ENCODE measurements at regions not wholly inside any gene's neighbourhood (a gene's known extent, or its start where the extent isn't known, plus 50 kb on each side); places are given as distances from the start of the nearest gene placed in this dataset.

DNA sequence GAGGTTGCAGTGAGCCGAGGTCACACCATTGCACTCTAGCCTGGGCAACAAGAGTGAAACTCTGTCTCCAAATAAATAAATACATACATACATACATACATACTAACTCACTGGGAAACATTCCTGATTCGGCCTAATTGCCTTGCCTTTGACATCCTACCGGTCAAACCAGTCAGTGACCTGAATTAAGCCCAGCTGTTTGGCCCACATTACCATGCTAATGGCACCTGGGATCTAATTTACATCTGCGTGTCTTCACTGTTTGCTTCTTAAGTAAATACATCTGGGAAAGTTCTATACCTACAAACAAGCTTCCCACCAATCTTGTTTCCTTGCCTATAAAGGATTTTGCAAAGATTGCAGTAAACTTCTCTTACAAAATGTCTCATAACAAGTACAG is 230.2 kb upstream of the ZC3H15 start:
- Histone ChIP-seq H3K9me3 (ENCODE audit: low read length) (no peaks in the 10 kb centered on the region), H3K4me1 (ENCODE audit: insufficient read depth, low read length) (peaks cover 2% of the 10 kb centered on the region), H2AFZ (ENCODE audit: low read depth, low read length) (no peak overlapping the region), H3K36me3 (ENCODE audit: insufficient read depth, low read length) (no peaks in the 10 kb centered on the region), H3K27me3 (ENCODE audit: insufficient read depth, low read length) (no peaks in the 10 kb centered on the region), H3K4me3 (ENCODE audit: low read length) (no peak overlapping the region)

DNA sequence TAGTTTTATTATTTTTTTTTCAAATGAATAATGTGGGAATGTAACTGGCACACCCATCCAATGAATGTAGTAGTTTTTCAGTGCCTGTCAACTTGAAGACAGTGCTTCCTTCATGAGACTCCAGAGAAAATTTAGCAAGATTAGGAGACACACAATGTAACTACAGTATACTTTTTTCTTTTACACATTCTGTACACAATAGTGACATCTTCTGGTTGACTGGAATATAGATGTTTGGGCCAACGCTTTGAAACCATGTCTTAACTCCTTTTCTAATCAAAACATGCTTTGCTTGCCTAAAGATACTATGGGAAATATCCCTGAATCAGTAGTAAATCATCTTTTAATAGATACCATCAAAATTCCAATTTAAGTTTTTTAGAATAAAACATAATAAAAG is 229.5 kb upstream of the ZC3H15 start:
- H3K36me3 ChIP-seq (ENCODE audit: insufficient read depth, low read length) = no peaks in the 10 kb centered on the region
- peaks cover 2% of the 10 kb centered on the region for H3K4me1 ChIP-seq (ENCODE audit: insufficient read depth, low read length)
- H3K9me3 ChIP-seq (ENCODE audit: low read length) = no peaks in the 10 kb centered on the region
- no peak overlapping the region for H2AFZ ChIP-seq (ENCODE audit: low read depth, low read length)
- H3K4me3 ChIP-seq (ENCODE audit: low read length) = no peak overlapping the region
- no peaks in the 10 kb centered on the region for H3K27me3 ChIP-seq (ENCODE audit: insufficient read depth, low read length)

DNA sequence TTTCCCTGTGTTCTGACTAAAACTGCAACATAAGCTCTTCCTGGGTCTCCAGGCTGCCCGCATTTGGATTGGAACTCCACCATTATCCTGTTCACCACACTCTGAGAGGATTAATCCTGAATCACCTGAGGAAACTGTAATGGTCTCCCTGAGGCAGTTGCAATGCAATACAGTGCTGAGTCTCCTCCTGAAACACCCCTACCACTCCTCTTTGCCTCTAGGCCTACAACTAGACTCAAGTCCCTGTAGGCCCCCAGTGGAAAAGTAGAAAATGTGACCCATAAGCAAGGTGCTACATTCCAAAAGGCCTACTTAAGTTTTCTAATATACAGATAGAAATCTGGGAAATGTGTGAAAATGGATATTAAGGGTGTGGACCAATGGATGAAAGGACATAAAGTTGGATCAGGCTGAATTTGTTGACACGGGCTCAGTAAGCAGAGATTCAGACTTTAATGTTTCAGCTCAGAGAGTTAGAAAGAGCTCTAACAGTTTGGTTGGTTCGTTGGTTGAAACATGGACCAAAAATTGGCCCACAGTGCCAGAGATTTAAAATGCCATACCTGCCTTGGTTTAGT is 222.3 kb upstream of the ZC3H15 start:
- Histone ChIP-seq H3K4me1 (ENCODE audit: insufficient read depth, low read length) (no peaks in the 10 kb centered on the region), H3K9me3 (ENCODE audit: low read length) (peaks cover 3% of the 10 kb centered on the region), H2AFZ (ENCODE audit: low read depth, low read length) (no peak overlapping the region), H3K27me3 (ENCODE audit: insufficient read depth, low read length) (no peaks in the 10 kb centered on the region), H3K4me3 (ENCODE audit: low read length) (no peak overlapping the region), H3K36me3 (ENCODE audit: insufficient read depth, low read length) (no peaks in the 10 kb centered on the region)

DNA sequence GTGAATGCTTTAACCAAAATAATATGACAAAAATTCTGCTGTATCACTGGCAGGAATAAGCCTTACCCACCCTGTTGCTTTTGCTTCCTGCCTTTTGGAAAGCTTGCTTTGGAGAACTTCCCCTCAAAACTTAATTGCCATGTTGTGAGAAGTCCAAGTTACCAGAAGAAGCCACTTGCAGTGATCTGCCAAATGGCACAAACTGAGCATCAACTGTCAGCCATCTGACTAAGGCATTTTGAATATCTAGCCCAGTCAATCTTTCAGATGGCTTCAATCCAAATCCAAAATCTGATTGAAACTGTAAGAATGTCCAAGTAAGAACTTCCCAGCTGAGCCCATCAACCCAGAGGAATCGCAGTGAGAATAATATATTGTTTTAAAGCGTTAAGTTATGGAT is 216.5 kb upstream of the ZC3H15 start:
- Histone ChIP-seq H3K36me3 (ENCODE audit: insufficient read depth, low read length) (no peaks in the 10 kb centered on the region), H2AFZ (ENCODE audit: low read depth, low read length) (no peak overlapping the region), H3K4me3 (ENCODE audit: low read length) (no peak overlapping the region), H3K27me3 (ENCODE audit: insufficient read depth, low read length) (no peaks in the 10 kb centered on the region), H3K4me1 (ENCODE audit: insufficient read depth, low read length) (no peaks in the 10 kb centered on the region), H3K9me3 (ENCODE audit: low read length) (peaks cover 3% of the 10 kb centered on the region)

DNA sequence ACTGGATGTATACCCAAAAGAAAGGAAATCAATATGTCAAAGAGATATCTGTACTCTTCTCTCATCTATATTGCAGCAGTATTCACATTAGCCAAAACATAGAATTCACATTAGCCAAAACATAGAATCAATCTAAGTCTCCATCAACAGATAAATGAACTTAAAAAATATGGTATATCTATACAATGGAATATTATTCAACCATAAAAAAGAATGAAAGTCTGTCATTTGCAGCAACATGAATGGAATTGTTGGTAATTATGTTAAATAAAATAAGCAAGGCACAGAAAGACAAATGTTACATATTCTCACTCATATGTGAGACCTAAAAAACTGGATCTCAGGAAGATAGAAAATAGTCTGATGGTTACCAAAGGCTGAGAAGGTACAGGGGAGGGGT is 212.1 kb upstream of the ZC3H15 start:
- Histone ChIP-seq H3K27me3 (ENCODE audit: insufficient read depth, low read length) (no peaks in the 10 kb centered on the region), H3K36me3 (ENCODE audit: insufficient read depth, low read length) (no peaks in the 10 kb centered on the region), H3K4me3 (ENCODE audit: low read length) (no peak overlapping the region), H2AFZ (ENCODE audit: low read depth, low read length) (no peak overlapping the region), H3K4me1 (ENCODE audit: insufficient read depth, low read length) (no peaks in the 10 kb centered on the region), H3K9me3 (ENCODE audit: low read length) (no peaks in the 10 kb centered on the region)

DNA sequence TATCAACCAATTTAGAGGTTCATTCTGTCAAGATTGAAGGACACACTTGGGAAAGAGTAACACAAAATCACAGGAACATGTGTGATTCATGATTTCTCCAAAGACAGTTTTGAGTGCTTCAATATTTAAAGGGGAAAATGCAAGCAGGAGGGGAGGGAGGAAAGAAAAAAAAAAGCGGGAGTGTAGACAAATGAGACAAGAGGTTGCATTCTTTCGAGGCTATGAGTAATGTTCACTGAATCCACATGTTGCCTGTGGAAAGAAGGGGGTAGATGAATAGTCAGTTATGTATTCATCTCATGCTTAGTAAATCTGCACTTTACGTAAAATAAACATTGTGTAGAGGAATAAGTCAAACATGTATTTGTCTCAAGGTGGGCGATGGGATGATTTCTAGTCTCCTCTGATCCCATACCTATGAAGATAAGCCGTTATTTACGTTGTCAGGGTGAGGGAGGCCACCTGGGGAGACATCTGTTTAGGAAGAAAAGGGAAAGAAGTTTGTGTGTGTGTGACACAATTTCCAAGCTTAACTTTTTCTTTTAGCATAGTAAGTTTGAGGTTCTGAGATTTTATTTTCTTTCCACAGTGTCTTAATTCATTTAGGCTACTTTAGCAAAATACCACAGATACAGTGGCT is 211.0 kb upstream of the ZC3H15 start:
- H3K4me3 ChIP-seq (ENCODE audit: low read length) = no peak overlapping the region
- H3K36me3 ChIP-seq (ENCODE audit: insufficient read depth, low read length) = no peaks in the 10 kb centered on the region
- H3K9me3 ChIP-seq (ENCODE audit: low read length) = no peaks in the 10 kb centered on the region
- H2AFZ ChIP-seq (ENCODE audit: low read depth, low read length) = no peak overlapping the region
- no peaks in the 10 kb centered on the region for H3K27me3 ChIP-seq (ENCODE audit: insufficient read depth, low read length)
- H3K4me1 ChIP-seq (ENCODE audit: insufficient read depth, low read length) = no peaks in the 10 kb centered on the region

DNA sequence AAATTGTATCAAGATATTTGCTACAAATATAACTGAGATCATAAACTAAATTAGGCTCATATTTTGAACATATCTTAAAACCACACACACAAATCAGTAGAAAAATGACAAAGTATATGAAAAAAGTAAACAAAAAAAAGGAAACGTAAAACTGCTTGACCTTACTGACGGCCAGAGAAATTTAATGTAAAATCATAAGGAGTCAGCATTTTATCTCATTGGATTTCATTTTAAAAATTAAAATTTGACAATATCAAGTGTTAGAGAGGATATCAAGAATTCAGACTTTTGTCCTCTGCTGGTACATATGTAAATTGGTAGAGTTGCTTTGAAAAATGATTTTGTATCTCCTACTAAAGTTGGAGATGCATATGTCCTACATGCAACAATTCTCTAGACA is 209.2 kb upstream of the ZC3H15 start:
- no peak overlapping the region for H3K4me3 ChIP-seq (ENCODE audit: low read length)
- H3K4me1 ChIP-seq (ENCODE audit: insufficient read depth, low read length) = no peaks in the 10 kb centered on the region
- H3K9me3 ChIP-seq (ENCODE audit: low read length) = no peaks in the 10 kb centered on the region
- no peaks in the 10 kb centered on the region for H3K27me3 ChIP-seq (ENCODE audit: insufficient read depth, low read length)
- no peaks in the 10 kb centered on the region for H3K36me3 ChIP-seq (ENCODE audit: insufficient read depth, low read length)
- H2AFZ ChIP-seq (ENCODE audit: low read depth, low read length) = no peak overlapping the region

DNA sequence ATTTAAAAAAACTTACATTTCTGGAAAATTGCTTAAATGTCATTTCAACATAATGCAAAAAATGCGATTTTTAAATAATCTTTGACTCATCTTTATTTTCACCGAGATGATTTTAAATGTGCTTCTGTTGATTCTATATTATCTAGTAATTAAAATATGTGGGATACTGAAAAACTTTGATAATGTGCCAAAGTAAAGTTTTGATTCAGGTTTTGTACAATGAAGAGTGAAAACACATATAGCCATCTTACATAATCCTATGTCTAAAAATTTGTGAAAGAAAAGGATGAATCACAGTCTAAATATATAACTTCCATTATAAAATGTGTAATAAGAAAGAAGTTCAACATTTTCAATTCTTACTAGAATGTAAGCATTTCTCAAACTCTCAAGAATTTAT is 204.3 kb upstream of the ZC3H15 start:
- H3K4me1 ChIP-seq (ENCODE audit: insufficient read depth, low read length) = no peaks in the 10 kb centered on the region
- H3K36me3 ChIP-seq (ENCODE audit: insufficient read depth, low read length) = no peaks in the 10 kb centered on the region
- no peak overlapping the region for H3K4me3 ChIP-seq (ENCODE audit: low read length)
- H2AFZ ChIP-seq (ENCODE audit: low read depth, low read length) = no peak overlapping the region
- H3K27me3 ChIP-seq (ENCODE audit: insufficient read depth, low read length) = no peaks in the 10 kb centered on the region
- no peaks in the 10 kb centered on the region for H3K9me3 ChIP-seq (ENCODE audit: low read length)

DNA sequence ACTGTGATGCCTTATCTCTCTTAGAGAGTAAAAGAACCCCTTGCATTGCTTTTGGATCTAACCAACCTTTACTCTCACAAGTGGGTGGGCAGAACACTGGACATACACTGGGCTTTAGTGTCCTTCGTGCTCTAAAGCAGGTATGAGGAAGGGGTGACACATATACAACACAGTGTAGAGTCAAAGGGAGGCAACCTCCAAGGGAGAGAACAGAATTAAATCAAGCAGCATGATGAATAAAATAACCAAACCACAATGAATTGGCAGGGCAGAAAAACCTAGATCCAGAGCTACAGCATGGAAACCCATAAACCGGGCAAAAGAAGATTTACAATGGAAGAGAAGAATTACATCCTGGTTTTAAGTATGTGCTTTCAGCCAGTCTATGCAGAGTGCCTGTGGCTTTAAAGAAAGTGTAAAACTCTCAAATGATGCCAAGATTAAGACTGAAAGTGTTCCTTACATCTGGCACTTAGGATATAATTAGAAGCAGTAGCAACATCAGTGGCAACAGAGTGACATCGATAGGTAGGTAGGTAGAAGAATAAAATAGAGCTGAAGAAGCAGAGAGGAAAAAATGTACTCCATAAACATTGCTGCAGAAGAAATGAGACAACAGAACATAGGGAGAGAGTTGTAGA is 191.7 kb upstream of the ZC3H15 start:
- Histone ChIP-seq H2AFZ (ENCODE audit: low read depth, low read length) (no peak overlapping the region), H3K4me3 (ENCODE audit: low read length) (no peak overlapping the region), H3K4me1 (ENCODE audit: insufficient read depth, low read length) (no peaks in the 10 kb centered on the region), H3K36me3 (ENCODE audit: insufficient read depth, low read length) (no peaks in the 10 kb centered on the region), H3K27me3 (ENCODE audit: insufficient read depth, low read length) (no peaks in the 10 kb centered on the region), H3K9me3 (ENCODE audit: low read length) (no peaks in the 10 kb centered on the region)

DNA sequence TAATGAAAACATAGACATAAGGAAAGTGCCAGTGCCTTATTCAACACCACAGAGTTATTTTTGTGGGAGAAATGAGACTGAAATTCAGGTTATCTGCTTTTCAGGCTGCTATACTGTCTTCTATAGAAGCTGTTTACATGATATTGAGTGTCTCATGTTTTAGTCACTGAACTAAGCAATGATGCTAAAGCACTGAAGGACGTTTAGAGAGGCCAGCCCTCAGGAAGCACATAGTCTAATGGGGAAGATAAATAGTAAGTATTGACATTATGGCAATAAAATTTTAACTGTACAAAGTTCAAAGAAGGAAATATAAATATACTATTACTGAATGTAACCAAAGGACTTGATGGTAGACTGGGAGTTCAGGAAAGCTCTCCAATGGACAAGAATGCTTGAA is 186.4 kb upstream of the ZC3H15 start:
- H3K36me3 ChIP-seq (ENCODE audit: insufficient read depth, low read length) = no peaks in the 10 kb centered on the region
- no peak overlapping the region for H3K4me3 ChIP-seq (ENCODE audit: low read length)
- H3K4me1 ChIP-seq (ENCODE audit: insufficient read depth, low read length) = no peaks in the 10 kb centered on the region
- H2AFZ ChIP-seq (ENCODE audit: low read depth, low read length) = no peak overlapping the region
- no peaks in the 10 kb centered on the region for H3K27me3 ChIP-seq (ENCODE audit: insufficient read depth, low read length)
- H3K9me3 ChIP-seq (ENCODE audit: low read length) = no peaks in the 10 kb centered on the region

DNA sequence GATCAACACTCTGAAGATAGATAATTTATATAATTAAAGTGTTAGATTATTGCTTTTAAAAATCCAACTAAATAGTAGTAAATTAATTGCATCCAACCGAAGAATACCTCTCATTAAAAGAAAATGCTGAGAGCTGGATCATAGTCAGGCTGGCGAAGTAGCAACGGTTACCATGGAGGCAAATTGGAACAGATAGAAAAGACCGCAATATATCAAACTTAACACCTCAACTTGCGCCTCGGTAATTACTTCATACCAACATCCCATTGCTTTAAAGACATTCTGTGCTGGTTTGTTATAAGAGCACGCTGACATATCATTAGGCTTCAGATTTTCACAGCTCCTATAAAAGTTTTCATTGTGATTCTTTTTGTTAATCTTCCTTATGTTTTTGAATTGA is 183.8 kb upstream of the ZC3H15 start:
- Histone ChIP-seq H2AFZ (ENCODE audit: low read depth, low read length) (no peak overlapping the region), H3K4me1 (ENCODE audit: insufficient read depth, low read length) (peaks cover 3% of the 10 kb centered on the region), H3K27me3 (ENCODE audit: insufficient read depth, low read length) (no peaks in the 10 kb centered on the region), H3K36me3 (ENCODE audit: insufficient read depth, low read length) (no peaks in the 10 kb centered on the region), H3K4me3 (ENCODE audit: low read length) (no peak overlapping the region), H3K9me3 (ENCODE audit: low read length) (no peaks in the 10 kb centered on the region)

DNA sequence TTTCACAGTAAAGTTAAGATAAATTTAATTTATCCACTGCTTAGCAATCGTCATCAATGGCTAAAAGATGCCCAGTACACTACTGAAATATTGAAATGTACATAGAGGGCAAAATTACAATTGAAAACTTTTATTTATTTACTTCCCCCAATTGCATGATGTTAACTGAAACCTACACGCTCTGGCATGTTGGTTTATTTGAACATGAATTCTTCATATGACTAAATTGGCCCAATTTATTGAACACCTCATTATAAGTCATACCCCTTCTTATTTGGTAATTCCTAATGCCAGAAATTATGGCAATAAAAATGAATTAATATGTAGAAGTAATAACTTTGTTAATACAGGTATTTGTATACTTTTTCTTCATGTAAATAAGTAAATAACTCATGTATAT is 183.0 kb upstream of the ZC3H15 start:
- H2AFZ ChIP-seq (ENCODE audit: low read depth, low read length) = no peak overlapping the region
- H3K4me1 ChIP-seq (ENCODE audit: insufficient read depth, low read length) = peaks cover 3% of the 10 kb centered on the region
- H3K27me3 ChIP-seq (ENCODE audit: insufficient read depth, low read length) = no peaks in the 10 kb centered on the region
- no peaks in the 10 kb centered on the region for H3K36me3 ChIP-seq (ENCODE audit: insufficient read depth, low read length)
- H3K9me3 ChIP-seq (ENCODE audit: low read length) = no peaks in the 10 kb centered on the region
- no peak overlapping the region for H3K4me3 ChIP-seq (ENCODE audit: low read length)

DNA sequence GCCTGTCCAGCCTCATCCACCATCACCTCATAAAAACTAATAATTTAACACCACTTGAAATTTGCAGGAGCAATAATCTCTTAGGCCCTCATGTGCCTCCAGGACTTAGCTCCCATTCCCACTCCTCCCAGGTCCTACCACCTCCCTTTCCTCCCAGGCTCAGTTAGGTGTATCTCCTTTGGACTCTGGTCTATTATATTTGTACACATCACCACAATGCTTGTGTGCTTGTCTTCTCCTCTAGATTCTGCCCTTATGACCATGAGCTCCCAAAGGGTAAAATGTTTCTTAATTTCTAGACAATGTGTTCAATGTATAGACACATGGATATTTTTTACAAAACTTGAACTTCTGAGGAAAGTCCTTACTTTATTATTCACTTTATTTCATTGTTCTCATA is 182.0 kb upstream of the ZC3H15 start:
- no peak overlapping the region for H2AFZ ChIP-seq (ENCODE audit: low read depth, low read length)
- H3K4me1 ChIP-seq (ENCODE audit: insufficient read depth, low read length) = peaks cover 3% of the 10 kb centered on the region
- H3K27me3 ChIP-seq (ENCODE audit: insufficient read depth, low read length) = no peaks in the 10 kb centered on the region
- H3K4me3 ChIP-seq (ENCODE audit: low read length) = no peak overlapping the region
- H3K9me3 ChIP-seq (ENCODE audit: low read length) = no peaks in the 10 kb centered on the region
- H3K36me3 ChIP-seq (ENCODE audit: insufficient read depth, low read length) = no peaks in the 10 kb centered on the region

DNA sequence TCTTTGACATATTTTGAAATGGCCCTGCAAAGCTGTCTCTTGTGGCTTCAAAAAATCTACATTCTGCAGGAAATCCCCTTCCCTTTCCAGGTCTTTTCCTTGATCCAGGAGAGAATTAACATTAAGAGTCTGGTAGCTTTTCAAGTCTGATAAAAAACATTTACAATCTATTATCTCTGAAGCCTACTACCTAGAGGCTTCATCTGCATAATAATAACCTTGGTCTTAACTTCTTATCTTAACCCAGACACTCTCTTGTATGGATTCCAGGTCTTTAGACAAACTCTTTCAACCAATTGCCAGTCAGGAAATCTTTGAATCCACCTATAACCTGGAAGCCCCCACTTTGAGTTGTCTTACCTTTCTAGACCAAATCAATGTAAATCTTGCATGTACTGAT is 179.3 kb upstream of the ZC3H15 start:
- Histone ChIP-seq H3K36me3 (ENCODE audit: insufficient read depth, low read length) (no peaks in the 10 kb centered on the region), H3K9me3 (ENCODE audit: low read length) (no peaks in the 10 kb centered on the region), H2AFZ (ENCODE audit: low read depth, low read length) (no peak overlapping the region), H3K4me1 (ENCODE audit: insufficient read depth, low read length) (peaks cover 3% of the 10 kb centered on the region), H3K27me3 (ENCODE audit: insufficient read depth, low read length) (no peaks in the 10 kb centered on the region), H3K4me3 (ENCODE audit: low read length) (no peak overlapping the region)

All from neuron (in vitro differentiated cells).